CD1c-positive myeloid dendritic cell (primary cell): ENCODE measurements at regions not wholly inside any gene's neighbourhood (a gene's known extent, or its start where the extent isn't known, plus 50 kb on each side); places are given as distances from the start of the nearest gene placed in this dataset.
"Not testable (repeated sequence)": the region's sequence is repeated elsewhere in the genome, so short reads cannot be mapped to it uniquely, and the experiment has no call there.

Experiments used
- DNase-seq: peaks from one replicate; pipeline ENCODE4 v3.0.0-alpha.2; 2016; ENCODE audit errors: extremely low spot score

DNA sequence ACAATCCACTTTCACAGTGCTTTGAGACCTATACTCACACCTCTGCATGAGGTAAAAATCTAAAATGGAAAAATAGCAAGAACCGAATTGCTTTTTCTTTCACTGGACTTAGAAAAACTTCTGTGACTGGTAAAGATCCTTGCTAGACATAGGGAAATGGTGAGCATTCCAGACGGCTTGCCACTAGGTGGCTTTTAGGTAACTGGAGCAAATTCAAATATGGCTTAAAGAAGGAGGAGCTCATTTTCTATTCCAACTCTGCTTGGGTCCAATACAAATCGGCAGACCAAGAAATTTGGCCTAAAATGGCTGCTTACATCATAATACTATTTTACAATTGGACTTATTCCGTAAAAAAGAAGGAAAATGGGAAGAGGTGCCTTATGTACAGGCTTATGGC lies 977.9 kb downstream of the ADGRL2 start:
- no peak for DNase-seq

DNA sequence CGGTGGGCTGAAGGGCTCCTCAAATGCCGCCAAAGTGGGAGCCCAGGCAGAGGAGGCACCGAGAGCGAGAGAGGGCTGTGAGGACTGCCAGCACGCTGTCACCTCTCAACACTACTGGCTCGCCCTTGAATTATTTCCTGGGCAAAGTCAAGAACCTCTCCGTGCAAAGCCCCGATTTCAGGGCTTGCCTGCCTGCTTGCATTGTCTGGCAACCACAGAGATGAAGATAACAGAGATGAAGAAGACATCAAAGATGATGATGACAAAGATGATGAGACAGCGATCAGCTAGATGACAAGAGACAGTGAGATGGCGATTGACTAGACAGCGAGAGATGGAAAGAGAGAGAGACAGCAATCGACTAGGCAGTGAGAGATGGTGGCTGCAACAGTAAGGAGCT lies 976.5 kb downstream of the ADGRL2 start:
- no peak for DNase-seq

DNA sequence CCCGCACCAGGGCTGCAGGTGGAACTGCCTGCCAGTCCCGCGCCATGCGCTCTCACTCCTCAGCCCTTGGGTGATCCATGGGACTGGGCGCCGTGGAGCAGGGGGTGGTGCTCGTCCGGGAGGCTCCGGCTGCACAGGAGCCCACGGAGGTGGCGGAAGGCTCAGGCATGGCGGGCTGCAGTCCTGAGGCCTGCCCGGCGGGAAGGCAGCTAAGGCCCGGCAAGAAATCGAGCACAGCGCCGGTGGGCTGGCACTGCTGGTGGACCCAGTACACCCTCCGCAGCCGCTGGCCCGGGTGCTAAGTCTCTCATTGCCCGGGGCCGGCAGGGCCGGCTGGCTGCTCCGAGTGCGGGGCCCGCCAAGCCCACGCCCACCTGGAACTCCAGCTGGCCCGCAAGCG lies 976.0 kb downstream of the ADGRL2 start:
- not testable (repeated sequence) for DNase-seq

DNA sequence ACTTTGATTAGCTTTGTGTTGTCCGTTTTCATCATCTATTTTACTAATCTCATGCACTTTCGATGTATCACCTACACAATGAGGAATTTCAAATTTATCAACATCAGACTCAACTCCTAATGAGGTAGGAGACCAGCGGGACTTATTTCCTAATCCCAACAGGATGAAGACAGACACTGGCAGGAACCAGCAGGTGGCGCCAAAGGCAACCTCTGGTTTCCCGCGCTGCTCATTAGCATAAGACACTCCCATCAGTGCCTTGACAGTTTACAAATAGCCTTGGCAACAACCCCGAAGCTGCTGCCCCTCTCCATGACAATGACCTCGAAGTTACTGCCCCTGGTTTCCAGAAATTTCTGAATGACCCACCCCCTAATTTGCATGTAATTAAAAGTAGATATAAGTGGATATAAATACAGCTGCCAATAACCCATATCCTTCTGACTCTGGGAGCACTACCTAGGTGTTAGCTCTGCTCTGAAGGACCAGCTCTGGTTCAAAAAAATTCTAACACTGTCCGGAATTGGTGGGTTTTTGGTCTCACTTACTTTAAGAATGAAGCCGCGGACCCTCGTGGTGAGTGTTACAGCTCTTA lies 974.8 kb downstream of the ADGRL2 start:
- DNase-seq = no peak

DNA sequence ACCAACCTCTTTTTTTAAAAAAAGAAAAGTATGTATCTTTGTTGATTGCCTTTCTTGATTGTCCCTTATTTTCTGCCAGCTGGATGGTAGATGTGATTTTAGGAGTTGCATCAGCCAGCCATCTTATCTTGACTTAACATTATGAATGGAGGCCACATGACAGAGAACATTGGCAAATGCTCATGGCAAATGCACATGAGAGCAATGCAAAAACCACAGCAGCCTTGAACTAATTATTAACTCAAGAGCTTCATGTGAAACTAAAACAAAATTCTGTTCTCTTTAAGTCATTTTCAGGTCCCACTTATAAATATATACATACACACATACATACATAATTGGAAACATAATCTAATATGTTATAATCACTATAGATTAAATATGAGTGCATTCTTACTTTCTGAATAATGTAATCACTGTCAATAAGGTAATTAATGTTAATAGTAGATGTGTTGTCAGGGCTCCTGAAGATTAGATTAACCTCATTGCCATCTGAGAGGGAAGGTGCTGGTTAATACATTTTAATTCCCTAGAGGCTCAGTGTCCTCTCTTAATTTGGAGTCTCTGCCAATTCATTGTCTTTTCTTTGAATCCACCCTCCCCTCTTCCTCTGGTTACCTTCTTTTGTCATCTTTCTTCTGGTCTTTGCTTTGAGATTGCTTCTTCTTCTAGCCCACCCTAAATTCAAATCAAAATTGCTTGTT lies 962.2 kb downstream of the ADGRL2 start:
- no peak for DNase-seq

DNA sequence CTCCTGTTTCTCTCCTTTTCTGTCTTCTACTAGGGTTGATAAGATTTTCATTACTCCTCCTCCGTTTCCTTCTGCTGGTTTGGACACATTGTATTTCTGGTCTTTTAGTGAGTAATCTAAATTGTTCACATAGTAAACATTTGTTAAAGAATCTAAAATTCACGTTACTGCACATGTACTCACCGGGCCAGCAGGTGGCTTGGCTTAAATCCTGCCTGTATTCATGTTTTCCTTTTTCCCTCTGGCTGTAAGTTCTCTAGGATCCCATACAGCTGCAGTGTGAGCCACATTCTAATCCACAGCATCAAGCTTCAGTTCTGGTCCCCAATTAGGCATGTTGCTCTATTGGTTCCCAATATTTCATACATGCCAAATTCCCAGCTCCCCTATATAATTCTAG lies 958.3 kb downstream of the ADGRL2 start:
- no peak for DNase-seq

DNA sequence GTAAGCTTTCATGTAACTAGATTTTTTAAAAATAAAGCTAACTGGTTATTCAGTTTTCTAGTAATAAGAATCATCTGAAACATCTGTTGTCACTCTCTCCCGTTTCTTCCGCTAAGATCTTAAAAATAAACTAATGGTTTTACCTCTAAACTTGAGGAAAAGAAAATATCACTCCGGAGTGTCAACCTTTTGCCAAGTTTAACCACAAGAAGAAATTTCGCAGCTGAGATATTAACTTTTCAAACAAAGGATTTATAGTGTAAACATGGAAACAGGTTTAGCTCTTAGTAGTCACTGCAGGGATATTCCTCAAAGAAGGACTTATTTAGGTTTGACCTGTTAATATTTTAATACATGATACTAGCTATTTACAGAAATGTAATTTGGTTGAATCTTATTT lies 954.9 kb downstream of the ADGRL2 start:
- DNase-seq = no peak

DNA sequence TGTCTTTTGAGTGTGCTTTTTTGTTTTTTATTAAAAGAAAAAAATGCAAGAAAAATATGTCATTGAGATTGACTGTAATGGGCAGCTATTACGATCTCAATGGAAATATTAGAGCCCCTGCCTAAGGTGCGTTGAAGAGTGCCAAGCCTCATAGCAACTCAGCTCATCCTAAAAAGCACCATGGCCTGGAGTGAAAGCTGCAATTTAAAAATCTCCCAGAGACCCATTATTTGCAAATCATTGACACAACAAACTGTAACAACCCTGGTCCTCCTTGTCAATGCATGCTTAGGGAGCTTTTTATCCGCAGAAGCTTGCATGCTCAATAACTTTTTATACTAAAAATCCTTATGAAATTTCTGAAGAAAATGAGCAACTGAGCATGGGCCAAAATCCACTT lies 954.5 kb downstream of the ADGRL2 start:
- DNase-seq = no peak

DNA sequence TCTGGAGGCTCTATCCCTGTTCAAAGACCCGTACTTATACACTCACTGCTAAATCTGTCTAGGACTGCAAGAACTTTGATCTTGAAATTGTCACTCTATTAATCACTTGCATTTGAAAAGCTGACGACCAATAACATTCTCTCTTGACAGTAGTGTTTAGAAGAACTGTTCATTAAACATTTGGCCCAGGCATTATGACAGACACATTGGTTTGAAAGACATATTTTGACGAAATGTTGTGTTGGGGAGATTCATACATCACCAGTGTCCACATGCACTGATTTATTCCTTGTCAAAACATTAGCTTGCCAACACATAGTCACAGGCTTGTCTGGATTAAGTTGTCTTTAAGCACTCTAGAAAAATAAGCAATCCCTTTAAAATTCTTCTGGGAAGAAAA lies 951.3 kb downstream of the ADGRL2 start:
- no peak for DNase-seq

DNA sequence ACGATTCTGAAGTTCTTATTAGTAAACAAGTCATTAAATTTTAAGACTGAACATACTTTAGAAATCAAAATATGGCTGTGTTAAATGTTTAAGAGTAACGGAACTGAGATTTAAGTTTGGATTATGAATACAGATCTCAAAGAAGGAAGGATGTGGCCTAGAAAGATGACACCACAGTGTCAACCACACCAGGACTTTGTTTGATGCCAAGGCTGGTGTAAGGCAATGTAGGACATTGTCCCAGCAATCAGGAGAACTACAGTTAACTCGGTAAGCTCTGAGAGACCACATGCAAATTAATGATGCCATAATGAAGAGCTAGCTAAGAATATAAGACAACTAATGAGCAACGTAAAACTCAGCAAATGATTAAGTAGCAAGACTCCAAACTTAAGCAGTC lies 932.9 kb downstream of the ADGRL2 start:
- no peak for DNase-seq

DNA sequence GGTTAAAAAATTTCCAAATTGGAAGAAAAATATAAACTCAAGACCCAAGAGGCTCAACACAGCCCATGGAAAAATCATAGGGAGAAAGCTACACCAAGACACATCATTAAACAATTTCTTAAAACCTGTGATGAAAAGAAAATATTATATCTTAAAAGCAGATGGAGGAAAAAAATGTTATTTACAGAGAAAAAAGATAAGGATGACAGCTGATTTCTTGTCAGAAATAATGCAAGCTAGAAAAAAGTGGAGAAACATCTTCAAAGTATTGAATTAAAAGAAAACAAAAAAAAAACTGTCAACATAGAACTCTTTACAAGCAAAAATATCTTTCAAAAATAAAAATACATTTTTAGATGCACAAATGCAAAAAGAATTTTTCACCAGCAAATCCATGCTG lies 930.5 kb downstream of the ADGRL2 start:
- DNase-seq = no peak

DNA sequence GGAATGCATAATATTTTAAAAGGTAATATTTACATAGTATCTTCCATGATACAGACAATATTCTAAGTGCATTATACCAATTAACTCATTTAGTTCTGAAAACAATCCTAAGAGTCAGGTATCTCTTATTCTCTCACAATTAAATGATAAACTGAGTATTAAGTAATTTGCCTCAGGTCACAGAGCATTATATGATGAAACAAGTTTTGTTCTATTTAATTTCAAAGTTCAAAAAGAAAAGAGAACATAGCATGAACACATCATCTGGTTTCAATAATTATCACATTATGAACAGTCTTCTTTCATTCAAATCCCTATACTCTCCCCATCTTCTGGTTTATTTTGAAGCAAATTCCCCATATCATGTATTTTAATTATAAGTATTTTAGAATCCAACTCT lies 927.5 kb downstream of the ADGRL2 start:
- no peak for DNase-seq

DNA sequence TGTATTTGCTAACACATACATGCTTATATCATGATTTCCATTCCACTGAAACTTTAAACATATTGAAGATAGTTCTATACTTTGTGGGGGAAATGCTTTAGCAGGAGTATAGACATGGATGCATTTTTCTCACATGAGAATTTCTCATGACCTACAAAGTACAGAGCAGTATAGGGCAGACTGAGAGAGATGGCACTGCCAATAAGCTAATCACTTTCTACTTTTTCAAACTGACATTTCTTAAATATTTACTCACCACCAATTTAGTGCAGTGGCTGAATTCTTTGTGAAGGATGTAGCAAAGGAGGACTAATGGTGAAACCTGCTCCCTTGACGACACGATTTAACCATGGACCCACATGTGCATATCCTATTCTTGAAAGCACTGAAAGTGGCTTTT lies 923.5 kb downstream of the ADGRL2 start:
- DNase-seq = no peak

DNA sequence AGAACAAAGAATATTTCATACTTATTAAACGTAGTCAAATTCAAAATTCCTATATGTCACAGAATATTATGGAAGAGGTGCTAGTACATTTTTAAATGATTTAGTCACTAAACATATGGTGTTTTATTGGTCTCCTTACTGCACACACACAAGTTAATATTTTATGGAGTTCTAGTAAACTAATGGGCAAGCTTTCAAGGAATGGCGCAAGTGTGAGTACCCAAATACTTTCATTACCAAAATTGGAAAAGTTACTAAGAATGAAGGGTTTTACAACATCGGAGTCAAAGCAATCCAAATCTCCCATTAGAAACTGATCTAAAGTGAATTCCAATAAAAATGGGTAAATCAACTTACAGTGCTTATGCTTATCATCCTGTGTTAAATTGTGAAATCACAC lies 921.9 kb downstream of the ADGRL2 start:
- DNase-seq = no peak

DNA sequence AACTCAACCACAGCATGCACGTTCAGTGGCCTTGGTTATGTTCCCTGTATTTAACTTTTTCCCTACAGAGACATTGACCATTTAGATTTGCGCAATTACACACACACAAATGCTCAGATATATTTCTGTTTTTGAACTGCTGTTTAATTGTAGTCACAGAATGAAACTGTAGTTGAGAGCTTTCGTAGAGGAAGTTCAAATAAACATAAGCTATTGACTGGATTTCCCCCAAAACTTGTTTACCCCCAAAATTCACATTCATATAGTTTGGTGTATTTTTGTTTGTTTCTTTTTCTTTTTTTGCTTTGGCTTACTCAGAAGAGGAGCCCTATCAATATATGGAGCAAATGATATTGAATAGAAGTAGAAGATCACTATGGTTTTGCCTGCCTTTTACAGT lies 921.0 kb downstream of the ADGRL2 start:
- no peak for DNase-seq

DNA sequence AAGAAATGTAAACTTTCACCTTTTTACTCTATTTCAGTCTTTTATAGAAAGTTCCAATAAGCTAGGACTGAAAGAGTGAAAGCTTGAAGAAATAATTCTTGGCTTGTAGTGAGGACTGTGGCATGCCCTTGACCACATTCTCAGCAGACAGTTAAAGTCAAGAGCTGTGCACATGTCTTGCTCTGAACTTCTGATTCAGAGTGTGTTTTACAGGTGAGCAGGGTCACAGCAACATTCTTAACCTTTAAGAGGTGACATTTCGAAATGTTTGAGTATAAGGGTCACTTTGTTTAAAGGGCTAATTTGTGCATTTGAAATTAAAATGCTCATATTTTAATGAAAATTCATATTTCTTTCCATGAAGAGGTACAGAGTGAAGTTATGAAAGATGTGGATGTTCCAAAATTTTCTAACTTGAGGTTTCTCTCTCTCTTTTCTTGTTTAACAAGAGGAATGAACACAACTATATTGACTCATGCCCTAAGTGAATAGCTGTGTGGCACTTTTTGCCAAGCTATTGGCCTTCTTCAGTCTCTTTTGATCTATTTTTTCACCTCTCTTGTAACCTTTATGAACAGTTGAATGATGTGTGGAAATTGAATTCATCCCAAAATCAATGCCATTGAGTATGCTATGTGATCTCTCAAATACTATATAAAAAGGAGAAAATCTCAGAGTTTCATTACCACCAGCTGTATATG lies 918.1 kb downstream of the ADGRL2 start:
- DNase-seq = no peak

DNA sequence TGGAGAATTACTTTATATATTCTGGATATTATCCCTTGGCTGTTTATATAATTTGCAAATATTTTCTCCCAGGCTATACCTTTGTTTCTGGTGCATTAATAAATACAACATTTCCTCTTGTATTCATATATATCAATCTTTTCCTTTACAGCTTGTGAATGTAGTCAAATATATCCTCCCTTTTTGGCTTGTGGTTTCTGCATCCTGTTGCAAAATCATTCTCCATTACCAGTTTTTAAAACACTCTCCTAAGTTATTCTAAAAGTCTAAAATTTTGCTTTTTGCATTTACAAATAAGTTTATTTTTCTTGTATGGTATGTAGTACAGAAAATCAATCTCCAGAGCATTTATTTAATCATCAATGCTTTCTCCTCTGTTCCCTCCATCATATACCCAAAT lies 909.4 kb downstream of the ADGRL2 start:
- no peak for DNase-seq

DNA sequence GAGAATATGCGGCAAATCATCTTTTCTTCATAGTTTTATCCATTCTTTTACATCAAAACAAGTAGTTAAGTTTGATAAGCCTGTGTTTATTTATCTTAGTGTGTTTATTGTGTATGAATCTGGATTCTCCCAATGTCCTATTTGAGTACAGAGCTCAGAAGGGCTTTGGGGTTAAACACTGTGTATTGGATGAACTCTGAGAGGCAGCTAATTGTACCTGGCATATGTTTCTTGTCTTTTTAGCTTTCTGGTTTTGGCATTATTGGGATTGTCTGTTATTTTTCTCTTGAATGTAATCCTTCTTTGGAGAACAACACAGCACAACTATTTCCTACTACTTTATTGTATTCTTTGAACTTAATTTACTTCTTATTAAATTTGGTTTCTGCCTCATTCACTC lies 906.9 kb downstream of the ADGRL2 start:
- DNase-seq = no peak

DNA sequence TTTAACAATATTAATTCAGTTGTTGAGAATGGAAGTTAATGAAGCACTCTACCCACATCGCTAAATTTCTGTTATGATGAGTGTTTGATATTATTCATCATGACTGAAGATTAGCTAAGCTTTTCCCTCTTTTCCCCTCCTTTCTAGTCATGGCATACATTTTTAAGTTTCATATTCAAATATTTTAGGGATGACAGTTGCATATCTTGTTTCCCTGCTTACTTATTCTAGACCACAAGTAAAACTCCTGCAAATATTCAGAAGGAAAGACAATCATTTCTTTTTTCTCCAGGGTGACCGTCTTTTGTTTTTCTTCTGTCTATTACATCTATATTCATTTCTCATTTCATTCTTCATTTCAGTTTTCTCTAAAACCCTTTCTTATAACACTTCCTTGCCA lies 906.0 kb downstream of the ADGRL2 start:
- DNase-seq = no peak

DNA sequence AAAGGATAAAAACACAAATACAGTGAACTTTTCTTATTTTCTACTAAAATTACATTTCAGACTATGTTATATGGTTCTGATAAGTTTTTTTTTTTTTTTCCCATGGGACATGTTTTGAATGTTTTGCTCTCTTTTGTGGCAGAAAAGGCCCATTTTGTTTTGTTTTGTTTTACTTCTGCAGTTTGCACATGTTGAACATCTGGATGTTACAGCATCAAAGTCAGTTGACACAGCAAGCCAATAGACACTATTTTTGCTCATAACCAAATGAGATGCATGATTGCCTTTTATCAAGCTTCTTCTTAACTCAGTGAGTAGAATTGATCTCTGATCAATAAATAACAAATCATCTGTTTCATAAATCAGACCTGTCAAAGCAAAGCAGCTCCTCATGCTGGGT lies 904.2 kb downstream of the ADGRL2 start:
- no peak for DNase-seq

DNA sequence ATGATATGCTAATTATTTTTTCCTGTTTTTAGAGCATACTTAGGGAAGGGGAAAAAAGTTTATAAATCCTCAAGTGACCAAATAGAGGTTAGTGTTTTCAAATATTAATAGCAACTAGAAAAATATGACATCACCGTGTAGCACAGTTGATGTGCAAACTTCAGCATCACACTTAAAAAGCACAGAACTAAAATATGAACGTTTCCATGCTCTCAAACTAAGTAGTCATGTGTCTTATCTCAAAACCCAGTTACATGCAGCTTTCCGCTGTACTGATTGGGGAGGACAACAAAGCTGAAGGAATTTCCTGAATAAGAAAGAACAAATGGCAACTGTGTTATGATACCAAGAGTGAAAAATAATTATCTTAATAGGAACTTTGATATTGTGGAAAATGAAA lies 903.7 kb downstream of the ADGRL2 start:
- DNase-seq = no peak

DNA sequence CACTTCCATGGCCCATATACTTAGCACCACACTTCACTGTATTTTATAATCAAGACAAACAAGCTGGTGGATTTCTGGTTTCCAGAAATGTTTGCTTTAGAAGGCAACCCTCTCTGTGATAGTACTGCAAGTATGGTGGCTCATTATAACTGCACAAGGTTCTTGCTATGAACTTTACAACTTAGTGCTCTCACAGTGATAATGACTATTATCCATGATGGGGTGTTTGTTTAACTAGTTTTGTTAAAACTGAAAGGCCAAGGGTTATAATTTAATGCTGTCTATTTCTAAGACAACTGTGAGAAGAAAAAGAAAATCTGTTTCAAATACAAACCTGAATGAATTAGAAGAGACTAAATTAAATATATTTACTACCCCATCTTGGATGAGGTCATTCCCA lies 903.2 kb downstream of the ADGRL2 start:
- no peak for DNase-seq

DNA sequence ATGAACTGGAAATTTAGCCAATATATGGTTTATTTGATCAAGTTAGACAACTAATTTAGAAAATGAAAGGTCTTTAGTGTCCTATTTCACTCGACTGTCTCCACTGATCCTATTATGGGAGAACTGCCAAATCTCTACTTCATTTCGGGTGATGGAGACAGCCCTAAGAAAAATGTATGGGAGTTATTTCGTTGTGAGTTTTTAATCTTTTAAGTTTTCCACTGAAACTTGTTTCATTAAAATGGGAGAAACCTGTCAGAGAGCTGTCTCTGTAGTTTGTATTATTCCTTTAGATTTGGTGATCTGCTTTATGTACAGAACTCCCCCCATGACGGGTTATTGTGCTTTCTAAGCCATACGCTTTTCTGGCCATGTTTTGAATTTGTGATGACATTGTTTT lies 899.7 kb downstream of the ADGRL2 start:
- no peak for DNase-seq

DNA sequence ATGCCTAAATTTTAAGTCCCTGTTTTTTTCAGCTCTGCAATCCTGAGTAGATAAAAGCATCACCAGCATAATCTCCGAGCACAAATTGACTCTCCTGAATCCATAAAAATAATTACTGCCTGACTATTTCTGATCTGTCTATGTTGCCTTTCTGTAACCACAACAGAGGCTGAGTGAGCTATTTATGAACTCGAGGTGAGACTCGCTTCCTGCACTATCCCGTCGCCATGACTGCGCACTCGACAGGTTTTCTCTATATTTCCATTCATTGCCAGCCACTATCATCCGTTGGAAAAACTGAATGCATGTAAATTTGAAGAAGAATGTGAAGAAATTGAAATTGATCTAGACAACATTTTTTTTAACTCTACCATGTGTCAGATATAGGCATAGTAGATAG lies 897.2 kb downstream of the ADGRL2 start:
- no peak for DNase-seq
